ENCODE measurements at regions not wholly inside any gene's neighbourhood (a gene's known extent, or its start where the extent isn't known, plus 50 kb on each side); places are given as distances from the start of the nearest gene placed in this dataset.

DNA sequence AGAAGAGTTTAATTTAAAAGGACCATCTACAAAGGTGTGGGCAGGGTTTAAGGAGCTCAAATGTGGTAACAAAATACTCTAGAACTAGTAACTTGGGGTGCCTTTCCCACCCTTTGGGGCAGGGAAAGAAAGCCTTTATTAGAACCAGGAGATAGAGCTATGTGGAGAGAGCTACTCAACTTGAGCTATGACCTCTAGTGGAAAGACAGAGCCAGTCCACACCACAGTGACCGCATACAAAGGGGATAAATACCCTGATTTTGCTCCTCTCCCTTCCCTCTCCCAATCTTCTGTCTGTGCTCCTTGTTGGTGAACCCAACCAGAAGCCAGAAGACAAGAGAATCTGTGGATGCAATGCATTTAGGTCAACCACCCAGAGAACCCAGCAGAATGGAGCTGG is 54.4 kb upstream of the JAK1 start:
- no peak overlapping the region for H3K4me3 ChIP-seq (replicated peaks; ENCODE audit: low read depth, low read length)
- no peak for DNase-seq (ENCODE audit: extremely low read depth, insufficient read length)

DNA sequence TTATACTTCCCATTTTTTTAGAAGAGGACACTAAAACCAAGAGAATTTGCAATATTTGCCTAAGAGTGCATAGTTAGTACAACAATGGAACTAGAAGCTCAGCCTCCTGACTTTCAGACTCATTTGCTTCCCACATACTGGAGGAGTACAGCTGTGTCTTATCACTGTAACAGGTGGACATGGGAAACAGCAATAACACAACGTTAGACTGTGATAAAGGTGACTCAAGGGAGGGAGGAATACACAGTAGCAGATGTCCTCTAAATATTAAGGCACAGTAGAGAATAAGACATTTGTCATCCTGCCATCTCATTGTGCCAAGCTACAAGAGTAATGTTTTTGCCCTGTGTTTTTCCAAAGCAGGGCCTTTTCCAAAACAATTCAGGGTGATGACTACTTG is 55.4 kb upstream of the JAK1 start:
- H3K36me3 ChIP-seq (ENCODE audit: control insufficient read depth, insufficient read depth, low read length) = no peaks in the 10 kb centered on the region

More for the DNA sequence above, 54.4 kb upstream of the JAK1 start:
- Histone ChIP-seq H3K27me3 (replicated peaks; ENCODE audit: control insufficient read depth, insufficient read depth, low read length) (no peaks in the 10 kb centered on the region), H3K36me3 (ENCODE audit: control insufficient read depth, insufficient read depth, low read length) (no peaks in the 10 kb centered on the region)
- TF ChIP-seq, protein P1, sequence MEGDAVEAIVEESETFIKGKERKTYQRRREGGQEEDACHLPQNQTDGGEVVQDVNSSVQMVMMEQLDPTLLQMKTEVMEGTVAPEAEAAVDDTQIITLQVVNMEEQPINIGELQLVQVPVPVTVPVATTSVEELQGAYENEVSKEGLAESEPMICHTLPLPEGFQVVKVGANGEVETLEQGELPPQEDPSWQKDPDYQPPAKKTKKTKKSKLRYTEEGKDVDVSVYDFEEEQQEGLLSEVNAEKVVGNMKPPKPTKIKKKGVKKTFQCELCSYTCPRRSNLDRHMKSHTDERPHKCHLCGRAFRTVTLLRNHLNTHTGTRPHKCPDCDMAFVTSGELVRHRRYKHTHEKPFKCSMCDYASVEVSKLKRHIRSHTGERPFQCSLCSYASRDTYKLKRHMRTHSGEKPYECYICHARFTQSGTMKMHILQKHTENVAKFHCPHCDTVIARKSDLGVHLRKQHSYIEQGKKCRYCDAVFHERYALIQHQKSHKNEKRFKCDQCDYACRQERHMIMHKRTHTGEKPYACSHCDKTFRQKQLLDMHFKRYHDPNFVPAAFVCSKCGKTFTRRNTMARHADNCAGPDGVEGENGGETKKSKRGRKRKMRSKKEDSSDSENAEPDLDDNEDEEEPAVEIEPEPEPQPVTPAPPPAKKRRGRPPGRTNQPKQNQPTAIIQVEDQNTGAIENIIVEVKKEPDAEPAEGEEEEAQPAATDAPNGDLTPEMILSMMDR (IDR thresholded peaks at IDR 0.05; ENCODE audit: insufficient read depth, low read length, poor library complexity, severe bottlenecking) = peak; percentile 25

DNA sequence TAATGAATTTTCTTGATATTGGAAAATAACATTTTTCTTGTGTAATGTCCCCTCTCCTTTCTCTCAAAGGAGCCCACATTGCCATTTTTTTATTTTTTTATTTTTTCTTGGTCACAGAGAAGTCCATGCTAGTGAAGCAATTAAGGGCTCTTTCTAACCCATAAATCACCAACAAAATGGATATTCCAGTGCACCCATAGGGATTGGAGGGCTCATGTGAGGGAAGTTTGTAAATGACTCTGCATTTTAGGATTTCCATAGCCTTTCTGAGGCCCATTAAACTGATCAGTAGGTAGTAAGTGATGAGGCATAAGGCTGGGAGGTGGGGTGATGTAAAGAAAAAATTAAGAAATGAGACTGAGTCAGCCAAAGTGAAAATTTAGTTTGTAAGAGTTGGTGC is 55.9 kb upstream of the JAK1 start:
- Histone ChIP-seq H3K36me3 (ENCODE audit: control insufficient read depth, insufficient read depth, low read length) (no peaks in the 10 kb centered on the region), H3K4me3 (replicated peaks; ENCODE audit: low read depth, low read length) (no peak overlapping the region), H3K27me3 (replicated peaks; ENCODE audit: control insufficient read depth, insufficient read depth, low read length) (no peaks in the 10 kb centered on the region)
- TF ChIP-seq, protein P1 (IDR thresholded peaks at IDR 0.05; ENCODE audit: insufficient read depth, low read length, poor library complexity, severe bottlenecking) = no peak
- DNase-seq (ENCODE audit: extremely low read depth, insufficient read length) = no peak

More for the DNA sequence above, 55.4 kb upstream of the JAK1 start:
- H3K27me3 ChIP-seq (replicated peaks; ENCODE audit: control insufficient read depth, insufficient read depth, low read length) = no peaks in the 10 kb centered on the region
- TF ChIP-seq, protein P1 (IDR thresholded peaks at IDR 0.05; ENCODE audit: insufficient read depth, low read length, poor library complexity, severe bottlenecking) = no peak
- no peak overlapping the region for H3K4me3 ChIP-seq (replicated peaks; ENCODE audit: low read depth, low read length)
- DNase-seq (ENCODE audit: extremely low read depth, insufficient read length) = no peak

DNA sequence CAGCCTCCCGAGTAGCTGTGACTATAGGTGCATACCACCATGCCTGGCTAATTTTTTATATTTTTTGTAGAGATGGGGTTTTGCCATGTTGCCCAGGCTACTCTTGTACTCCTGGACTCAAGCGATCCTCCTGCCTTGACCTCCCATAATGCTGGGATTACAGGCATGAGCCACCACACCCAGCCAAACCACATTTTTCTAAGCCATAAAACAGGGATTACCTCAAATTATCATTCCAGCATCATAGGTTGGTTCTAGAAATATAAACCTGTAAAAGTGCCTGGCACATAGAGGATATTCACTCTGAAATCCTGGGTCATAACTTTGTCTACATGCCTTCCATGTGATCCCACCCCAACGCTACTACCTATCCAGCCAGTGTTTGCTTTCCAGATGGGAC is 59.4 kb upstream of the JAK1 start:
- TF ChIP-seq, protein P1 (IDR thresholded peaks at IDR 0.05; ENCODE audit: insufficient read depth, low read length, poor library complexity, severe bottlenecking) = no peak
- Histone ChIP-seq H3K36me3 (ENCODE audit: control insufficient read depth, insufficient read depth, low read length) (no peaks in the 10 kb centered on the region), H3K27me3 (replicated peaks; ENCODE audit: control insufficient read depth, insufficient read depth, low read length) (no peaks in the 10 kb centered on the region; the same call in 1 of the 2 replicates), H3K4me3 (replicated peaks; ENCODE audit: low read depth, low read length) (no peak overlapping the region)
- no peak for DNase-seq (ENCODE audit: extremely low read depth, insufficient read length)

DNA sequence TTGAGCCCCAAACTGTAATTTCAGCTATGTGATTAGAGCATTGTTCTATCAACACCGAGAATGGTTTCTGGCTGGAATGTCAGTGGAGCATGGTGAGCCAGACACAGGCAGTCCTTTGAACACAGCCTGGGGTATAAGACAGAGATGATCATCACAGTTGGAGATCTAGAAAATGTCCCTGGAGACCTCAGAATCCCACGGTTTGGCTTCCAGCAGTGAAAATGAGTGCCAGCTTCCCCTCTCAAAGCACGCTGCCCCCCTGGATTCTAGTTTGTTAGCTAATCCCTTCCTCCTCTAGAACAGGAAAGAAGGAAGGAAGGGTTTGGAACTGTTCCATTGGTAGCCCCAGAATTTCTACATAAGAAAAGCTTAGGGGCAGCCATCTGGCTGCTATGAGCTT is 59.9 kb upstream of the JAK1 start:
- Histone ChIP-seq H3K27me3 (replicated peaks; ENCODE audit: control insufficient read depth, insufficient read depth, low read length) (no peaks in the 10 kb centered on the region; the same call in 1 of the 2 replicates), H3K36me3 (ENCODE audit: control insufficient read depth, insufficient read depth, low read length) (no peaks in the 10 kb centered on the region), H3K4me3 (replicated peaks; ENCODE audit: low read depth, low read length) (no peak overlapping the region)
- DNase-seq (ENCODE audit: extremely low read depth, insufficient read length) = no peak
- TF ChIP-seq, protein P1 (IDR thresholded peaks at IDR 0.05; ENCODE audit: insufficient read depth, low read length, poor library complexity, severe bottlenecking) = no peak

Data from GM06990 (cell line).